ENCODE measurements at regions not wholly inside any gene's neighbourhood (a gene's known extent, or its start where the extent isn't known, plus 50 kb on each side); places are given as distances from the start of the nearest gene placed in this dataset.
A peak's percentile ranks its signal among the peaks of the same experiment; 100 is the strongest.

- H3K27ac Mint-ChIP-seq, result no peak overlapping the region
- Histone ChIP-seq H3K4me1 (ENCODE audit: control insufficient read depth, insufficient read depth, low read length) (no peaks in the 10 kb centered on the region), H3K27ac (ENCODE audit: low read depth, low read length) (no peak overlapping the region), H3K9ac (ENCODE audit: extremely low read depth, low read length, poor library complexity, severe bottlenecking) (no peak overlapping the region), H3K36me3 (ENCODE audit: control insufficient read depth, insufficient read depth, low read length) (no peaks in the 10 kb centered on the region), H3K4me3 (ENCODE audit: low read length) (no peak overlapping the region), H3K9me3 (ENCODE audit: control insufficient read depth, low read length) (no peaks in the 10 kb centered on the region), H3K27me3 (ENCODE audit: control insufficient read depth, insufficient read depth, low read length, poor library complexity, severe bottlenecking) (no peaks in the 10 kb centered on the region)
- no peak overlapping the region for H3K4me3 Mint-ChIP-seq
- WGBS, 2 experiments (ENCODE audit: insufficient coverage in 1 of 2, insufficient read length in 1 of 2), result 85 to 100% methylated on average over 2 to 3 of the region's 3 CpGs
- no peaks in the 10 kb centered on the region for H3K36me3 Mint-ChIP-seq (ENCODE audit: low read depth)
- DNase-seq, result no peak
- no peak for TF ChIP-seq CTCF (conservative IDR thresholded peaks at IDR 0.05)
- no peaks in the 10 kb centered on the region for H3K9me3 Mint-ChIP-seq
- no peaks in the 10 kb centered on the region for H3K4me1 Mint-ChIP-seq
- no peaks in the 10 kb centered on the region for H3K27me3 Mint-ChIP-seq (ENCODE audit: insufficient read depth)
Measured at GRCh38 chr11:38060920-38061319, 1462.9 kb upstream of the RAG2 start.

GRCh38 chr11:38060136-38060535, 1462.1 kb upstream of the RAG2 start:
- H3K27ac ChIP-seq (ENCODE audit: low read depth, low read length), result peak overlapping the region; percentile 58
- 89% methylated on average over 3 of the region's 3 CpGs; no CpG with 5 or more reads in 1 of the 2 experiments for WGBS, 2 experiments (ENCODE audit: insufficient coverage in 1 of 2, insufficient read length in 1 of 2)

GRCh38 chr11:38046571-38047135, 1448.6 kb upstream of the RAG2 start:
- Histone ChIP-seq H3K4me1 (ENCODE audit: control insufficient read depth, insufficient read depth, low read length) (no peaks in the 10 kb centered on the region), H3K36me3 (ENCODE audit: control insufficient read depth, insufficient read depth, low read length) (no peaks in the 10 kb centered on the region), H3K4me3 (ENCODE audit: low read length) (no peak overlapping the region), H3K27me3 (ENCODE audit: control insufficient read depth, insufficient read depth, low read length, poor library complexity, severe bottlenecking) (no peaks in the 10 kb centered on the region), H3K9me3 (ENCODE audit: control insufficient read depth, low read length) (no peaks in the 10 kb centered on the region), H3K9ac (ENCODE audit: extremely low read depth, low read length, poor library complexity, severe bottlenecking) (no peak overlapping the region), H3K27ac (ENCODE audit: low read depth, low read length) (no peak overlapping the region)
- WGBS, 2 experiments (ENCODE audit: insufficient coverage in 1 of 2, insufficient read length in 1 of 2), result 93% methylated on average over 3 to 4 of the region's 4 CpGs
- H3K27ac Mint-ChIP-seq, result no peak overlapping the region
- no peak for TF ChIP-seq CTCF (conservative IDR thresholded peaks at IDR 0.05)
- H3K27me3 Mint-ChIP-seq (ENCODE audit: insufficient read depth), result no peaks in the 10 kb centered on the region
- H3K4me1 Mint-ChIP-seq, result peaks cover 7% of the 10 kb centered on the region
- no peaks in the 10 kb centered on the region for H3K36me3 Mint-ChIP-seq (ENCODE audit: low read depth)
- H3K9me3 Mint-ChIP-seq, result no peaks in the 10 kb centered on the region
- no peak overlapping the region for H3K4me3 Mint-ChIP-seq
- peak; percentile 47 for DNase-seq

More at GRCh38 chr11:38060136-38060535, 1462.1 kb upstream of the RAG2 start:
- Mint-ChIP-seq H3K9me3 (no peaks in the 10 kb centered on the region), H3K27me3 (ENCODE audit: insufficient read depth) (no peaks in the 10 kb centered on the region), H3K4me3 (no peak overlapping the region), H3K36me3 (ENCODE audit: low read depth) (no peaks in the 10 kb centered on the region), H3K27ac (no peak overlapping the region), H3K4me1 (no peaks in the 10 kb centered on the region)
- Histone ChIP-seq H3K36me3 (ENCODE audit: control insufficient read depth, insufficient read depth, low read length) (no peaks in the 10 kb centered on the region), H3K9ac (ENCODE audit: extremely low read depth, low read length, poor library complexity, severe bottlenecking) (no peak overlapping the region), H3K27me3 (ENCODE audit: control insufficient read depth, insufficient read depth, low read length, poor library complexity, severe bottlenecking) (no peaks in the 10 kb centered on the region), H3K4me1 (ENCODE audit: control insufficient read depth, insufficient read depth, low read length) (no peaks in the 10 kb centered on the region), H3K4me3 (ENCODE audit: low read length) (no peak overlapping the region), H3K9me3 (ENCODE audit: control insufficient read depth, low read length) (no peaks in the 10 kb centered on the region)
- DNase-seq, result no peak
- no peak for TF ChIP-seq CTCF (conservative IDR thresholded peaks at IDR 0.05)
